H1 (cell line): ENCODE measurements at regions not wholly inside any gene's neighbourhood (a gene's known extent, or its start where the extent isn't known, plus 50 kb on each side); places are given as distances from the start of the nearest gene placed in this dataset.

Experiments
- CTCF ChIA-PET: fragments of 300-600 bp; sonication (Branson Sonifier 250); formaldehyde crosslinking; loops from one replicate; lab custom pipeline; 2021; ENCODE audit not compliant: partially characterized antibody; lab: Charles Lee
- POLR2A ChIA-PET: fragments of 300-600 bp; sonication (Branson Sonifier 250); formaldehyde crosslinking; loops from one replicate; lab custom pipeline; 2021; ENCODE audit warnings: inconsistent platforms; ENCODE audit not compliant: partially characterized antibody; lab: Charles Lee
- DNase-seq, 2 experiments: peaks; one replicate each; pipeline versions ENCODE4 v3.0.0 to v3.0.0-alpha.2; 2010 to 2022; ENCODE audit warnings: low spot score in 2 of 2, low read depth in 1 of 2, mixed read lengths in 1 of 2
- FAIRE-seq: peaks from 2 replicates; lab custom pipeline; 2011; peaks lifted over from hg19 to GRCh38; lab: Jason Lieb, UNC
- H2AFZ ChIP-seq: 2 replicates; pipeline ENCODE4 v1.8.1; 2012; ENCODE audit warnings: low read length, inconsistent platforms
- H2AK5ac ChIP-seq: 2 replicates; pipeline ENCODE4 v1.6.1; 2013; ENCODE audit warnings: low read depth, low read length
- H2BK120ac ChIP-seq: replicated peaks from 2 replicates; pipeline ENCODE3; 2013; ENCODE audit warnings: low read depth, low read length, inconsistent platforms
- H2BK12ac ChIP-seq: 2 replicates; pipeline ENCODE4 v1.6.1; 2013; ENCODE audit warnings: low read depth, low read length
- H2BK15ac ChIP-seq: 2 replicates; pipeline ENCODE4 v1.6.1; 2013; ENCODE audit warnings: low read length
- H2BK20ac ChIP-seq: 2 replicates; pipeline ENCODE4 v1.6.1; 2013; ENCODE audit warnings: low read length
- H2BK5ac ChIP-seq: 2 replicates; pipeline ENCODE4 v1.6.1; 2013; ENCODE audit warnings: low read depth, low read length
- H3K14ac ChIP-seq: 2 replicates; pipeline ENCODE4 v1.6.1; 2013; ENCODE audit warnings: inconsistent platforms; ENCODE audit not compliant: insufficient read length
- H3K18ac ChIP-seq: 2 replicates; pipeline ENCODE4 v1.6.1; 2013; ENCODE audit warnings: low read length; ENCODE audit errors: extremely low read depth
- H3K23ac ChIP-seq: 2 replicates; pipeline ENCODE4 v1.6.1; 2013; ENCODE audit warnings: inconsistent platforms; ENCODE audit not compliant: insufficient read length
- H3K23me2 ChIP-seq: 2 replicates; pipeline ENCODE4 v1.6.1; 2013; ENCODE audit warnings: low read depth, low read length
- H3K27ac ChIP-seq: 2 replicates; pipeline ENCODE4 v1.6.1; 2011; ENCODE audit warnings: low read depth, low read length, inconsistent platforms
- H3K27me3 ChIP-seq, 4 experiments: replicated peaks in 1 of 4; 1 replicate in 1 of 4; 2 replicates in 3 of 4; pipeline versions ENCODE4 v1.6.1 to v1.8.1; 2011 to 2013; ENCODE audit warnings: low read length in 3 of 4, mild to moderate bottlenecking in 3 of 4, inconsistent platforms in 2 of 4, mixed read lengths in 2 of 4, moderate library complexity in 1 of 4; ENCODE audit not compliant: control insufficient read depth in 3 of 4, insufficient read depth in 3 of 4; ENCODE audit errors: extremely low read depth in 1 of 4
- H3K36me3 ChIP-seq, 4 experiments: 2 replicates each; pipeline versions ENCODE4 v1.6.1 to v1.8.1; 2011 to 2013; ENCODE audit warnings: mild to moderate bottlenecking in 4 of 4, low read length in 3 of 4, moderate library complexity in 2 of 4, control low read depth in 1 of 4, inconsistent platforms in 1 of 4; ENCODE audit not compliant: insufficient read depth in 4 of 4, control insufficient read depth in 2 of 4
- H3K4ac ChIP-seq: replicated peaks from 2 replicates; pipeline ENCODE3; 2013; ENCODE audit warnings: low read length, low read depth, mixed read lengths, inconsistent platforms; ENCODE audit not compliant: insufficient read length
- H3K4me1 ChIP-seq, 4 experiments: replicated peaks in 1 of 4; 1 replicate in 1 of 4; 2 replicates in 3 of 4; pipeline versions ENCODE4 v1.6.1 to v1.8.1; 2011 to 2013; ENCODE audit warnings: low read length in 3 of 4, inconsistent platforms in 2 of 4, mixed read lengths in 1 of 4; ENCODE audit not compliant: insufficient read depth in 4 of 4, control insufficient read depth in 3 of 4
- H3K4me2 ChIP-seq, 2 experiments: 2 replicates each; pipeline versions ENCODE4 v1.6.1 to v1.8.1; 2011 to 2013; ENCODE audit warnings: low read depth in 2 of 2, low read length in 2 of 2, control low read depth in 1 of 2, inconsistent platforms in 1 of 2, mild to moderate bottlenecking in 1 of 2; ENCODE audit not compliant: insufficient read depth in 1 of 2
- H3K4me3 ChIP-seq, 4 experiments: fragments of 200-600, 300-600 bp in 1 of 4; sonication (generic), shearing (Covaris generic), sonication (Bioruptor Twin) in 1 of 4; 2 replicates each; pipeline versions ENCODE4 v1.5.1 to v1.8.1; 2011 to 2016; ENCODE audit warnings: low read length in 4 of 4, low read depth in 3 of 4, control low read depth in 2 of 4, inconsistent platforms in 2 of 4, mild to moderate bottlenecking in 2 of 4, mixed read lengths in 1 of 4, moderate library complexity in 1 of 4; ENCODE audit not compliant: insufficient read depth in 2 of 4; ENCODE audit errors: extremely low read depth in 1 of 4
- H3K56ac ChIP-seq: replicated peaks from 2 replicates; pipeline ENCODE3; 2013; ENCODE audit warnings: low read depth, mild to moderate bottlenecking, mixed read lengths, low read length, inconsistent platforms; ENCODE audit not compliant: insufficient read length
- H3K79me1 ChIP-seq: 2 replicates; pipeline ENCODE4 v1.6.1; 2013; ENCODE audit warnings: low read depth, low read length, control low read depth
- H3K79me2 ChIP-seq, 2 experiments: 2 replicates each; pipeline versions ENCODE4 v1.6.1 to v1.8.1; 2012 to 2013; ENCODE audit warnings: low read length in 2 of 2, mild to moderate bottlenecking in 2 of 2, inconsistent platforms in 1 of 2; ENCODE audit not compliant: insufficient read depth in 2 of 2, control insufficient read depth in 1 of 2
- H3K9ac ChIP-seq, 4 experiments: replicated peaks in 1 of 4; 1 replicate in 1 of 4; 2 replicates in 3 of 4; pipeline versions ENCODE4 v1.6.1 to v1.8.1; 2011 to 2013; ENCODE audit warnings: low read depth in 3 of 4, low read length in 3 of 4, control low read depth in 2 of 4, mild to moderate bottlenecking in 2 of 4, moderate library complexity in 2 of 4, inconsistent platforms in 1 of 4; ENCODE audit errors: extremely low read depth in 1 of 4
- H3K9me3 ChIP-seq, 2 experiments: 2 replicates each; pipeline versions ENCODE4 v1.6.1 to v1.8.1; 2012 to 2013; ENCODE audit warnings: mild to moderate bottlenecking in 2 of 2, moderate library complexity in 2 of 2, control low read depth in 1 of 2, inconsistent platforms in 1 of 2, low read depth in 1 of 2, low read length in 1 of 2, mixed read lengths in 1 of 2; ENCODE audit not compliant: insufficient read depth in 2 of 2
- H4K20me1 ChIP-seq, 2 experiments: replicated peaks in 1 of 2; 2 replicates each; pipeline versions ENCODE3 to v1.8.1; 2011 to 2013; ENCODE audit warnings: inconsistent platforms in 2 of 2, low read length in 2 of 2, mild to moderate bottlenecking in 1 of 2; ENCODE audit not compliant: insufficient read depth in 2 of 2, control insufficient read depth in 1 of 2
- H4K5ac ChIP-seq: 2 replicates; pipeline ENCODE4 v1.6.1; 2013; ENCODE audit warnings: low read length, low read depth, mixed read lengths, inconsistent platforms; ENCODE audit not compliant: insufficient read length
- H4K8ac ChIP-seq: 2 replicates; pipeline ENCODE4 v1.8.0; 2013; ENCODE audit warnings: mild to moderate bottlenecking, moderate library complexity, low read length, inconsistent platforms; ENCODE audit not compliant: insufficient read depth; ENCODE audit errors: extremely low read depth
- H4K91ac ChIP-seq: replicated peaks from 2 replicates; pipeline ENCODE3; 2013; ENCODE audit warnings: low read length, mixed read lengths, inconsistent platforms; ENCODE audit not compliant: insufficient read length
- ASH2L ChIP-seq: fragments of 200-600, 300-600 bp; sonication (generic); IDR thresholded peaks from one replicate; pipeline ENCODE4 v1.7.1; 2017; ENCODE audit warnings: low read length
- BACH1 ChIP-seq: IDR thresholded peaks from 2 replicates; pipeline ENCODE4 v1.6.1; 2012; ENCODE audit warnings: low read length, improper control_type of control experiment
- BCL11A ChIP-seq, 2 experiments: IDR thresholded peaks; one replicate each; pipeline ENCODE4 v1.6.1; 2011; ENCODE audit warnings: low read depth in 2 of 2, low read length in 2 of 2, mild to moderate bottlenecking in 2 of 2
- CTCF ChIP-seq, 3 experiments: IDR thresholded peaks; 1 replicate in 2 of 3; 2 replicates in 1 of 3; pipeline versions ENCODE4 v1.5.1 to v1.6.1; 2011; ENCODE audit warnings: low read length in 3 of 3, mild to moderate bottlenecking in 3 of 3, inconsistent platforms in 2 of 3, low read depth in 1 of 3, moderate library complexity in 1 of 3; ENCODE audit not compliant: insufficient read depth in 1 of 3; ENCODE audit errors: control extremely low read depth in 1 of 3
- EP300 ChIP-seq, 2 experiments: IDR thresholded peaks; 1 replicate in 1 of 2; 2 replicates in 1 of 2; pipeline ENCODE4 v1.6.1; 2011 to 2012; ENCODE audit warnings: low read depth in 2 of 2, low read length in 2 of 2, mild to moderate bottlenecking in 2 of 2, borderline replicate concordance in 1 of 2, inconsistent platforms in 1 of 2, moderate library complexity in 1 of 2
- HDAC2 ChIP-seq, 2 experiments: fragments of 300-600 bp in 1 of 2; sonication (generic) in 1 of 2; IDR thresholded peaks; 2 replicates each; pipeline ENCODE4 v1.6.1; 2011 to 2012; ENCODE audit warnings: low read depth in 2 of 2, low read length in 2 of 2, mild to moderate bottlenecking in 2 of 2, moderate library complexity in 2 of 2, borderline replicate concordance in 1 of 2, inconsistent platforms in 1 of 2
- HDAC6 ChIP-seq: IDR thresholded peaks from one replicate; pipeline ENCODE4 v1.7.1; 2012; ENCODE audit warnings: low read depth, mild to moderate bottlenecking, inconsistent platforms, low read length, moderate library complexity
- KDM4A ChIP-seq: IDR thresholded peaks from one replicate; pipeline ENCODE4 v1.7.1; 2012; ENCODE audit warnings: low read depth, mild to moderate bottlenecking, moderate library complexity, low read length, inconsistent platforms; ENCODE audit not compliant: severe bottlenecking
- PHF8 ChIP-seq: fragments of 200-600 bp; sonication (generic); conservative IDR thresholded peaks from 2 replicates; pipeline ENCODE4 v1.7.1; 2012; ENCODE audit warnings: low read depth, mild to moderate bottlenecking, inconsistent platforms, low read length, moderate library complexity
- POLR2AphosphoS5 ChIP-seq: IDR thresholded peaks from 2 replicates; pipeline ENCODE4 v1.6.1; 2011; ENCODE audit warnings: low read depth, low read length
- SIN3A ChIP-seq, 2 experiments: IDR thresholded peaks in 1 of 2; conservative IDR thresholded peaks in 1 of 2; 2 replicates each; pipeline ENCODE4 v1.6.1; 2011 to 2012; ENCODE audit warnings: low read length in 2 of 2, improper control_type of control experiment in 1 of 2, low read depth in 1 of 2, mild to moderate bottlenecking in 1 of 2
- WGBS, 2 experiments: shearing (Covaris generic) in 1 of 2; methylation state at CpG; one replicate each; pipeline versions ENCODE4 v1.1.6 to v1.1.7; 2013 to 2015; ENCODE audit warnings: low lambda C conversion rate in 2 of 2, mixed read lengths in 2 of 2, inconsistent platforms in 1 of 2, low coverage in 1 of 2, missing lambda C conversion rate in 1 of 2; ENCODE audit not compliant: insufficient replicate concordance in 2 of 2, insufficient coverage in 1 of 2, insufficient read length in 1 of 2; ENCODE audit errors: extremely low coverage in 1 of 2, missing lambda C conversion rate in 1 of 2; 5-methylcytosine and 5-hydroxymethylcytosine counted together

DNA sequence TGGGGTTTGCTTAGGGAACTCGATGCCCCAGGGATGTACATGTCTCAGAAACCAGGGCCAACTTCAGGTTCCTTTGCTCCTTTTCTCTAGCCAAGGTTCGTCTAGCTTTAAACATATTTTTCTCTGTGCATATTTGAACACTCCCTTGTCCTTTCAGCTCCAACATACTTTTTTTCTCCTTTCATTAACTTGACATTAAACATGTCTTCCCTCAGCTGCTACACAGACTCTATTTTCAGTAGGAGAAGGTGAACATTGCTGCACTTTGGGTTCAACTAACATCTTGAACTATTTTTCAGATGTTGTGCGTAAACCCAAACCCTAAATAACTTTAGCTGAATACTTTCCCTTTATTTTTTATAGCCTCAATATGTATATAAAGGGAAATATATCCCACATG, 212.9 kb downstream of the MTX2 start:
- 86% methylated on average over 3 of the region's 3 CpGs; no CpG with 5 or more reads in 1 of the 2 experiments for WGBS, 2 experiments
- H3K27ac ChIP-seq: no peak overlapping the region
- H3K4me1 ChIP-seq: no peaks in the 10 kb centered on the region
- no peaks in the 10 kb centered on the region for H3K9me3 ChIP-seq
- no peak overlapping the region for H2AFZ ChIP-seq
- H3K4me3 ChIP-seq: no peak overlapping the region
- H3K23ac ChIP-seq: no peak overlapping the region
- no peaks in the 10 kb centered on the region for H4K20me1 ChIP-seq
- DNase-seq (no peak), FAIRE-seq (no peak)
- no peak overlapping the region for H3K14ac ChIP-seq
- H2BK15ac ChIP-seq: no peak overlapping the region
- no peak overlapping the region for H2BK120ac ChIP-seq
- H3K4me2 ChIP-seq: no peak overlapping the region
- no peak overlapping the region for H4K91ac ChIP-seq
- 0 out of 2 replicates have a peak, but pooled peaks cover 2% of the 10 kb centered on the region for H3K23me2 ChIP-seq
- no peak overlapping the region for H4K5ac ChIP-seq
- no peak overlapping the region for H2BK5ac ChIP-seq
- H3K36me3 ChIP-seq: no peaks in the 10 kb centered on the region
- no peak overlapping the region for H2BK20ac ChIP-seq
- no peak overlapping the region for H2AK5ac ChIP-seq
- H3K56ac ChIP-seq: no peak overlapping the region
- no peak overlapping the region for H3K4ac ChIP-seq
- H3K9ac ChIP-seq: no peak overlapping the region
- no peak overlapping the region for H2BK12ac ChIP-seq
- POLR2A ChIA-PET: no interaction called here
- H4K8ac ChIP-seq: no peak overlapping the region
- no peaks in the 10 kb centered on the region for H3K79me1 ChIP-seq
- H3K79me2 ChIP-seq: no peaks in the 10 kb centered on the region
- TF ChIP-seq PHF8 (no peak), CTCF (IDR thresholded peaks at IDR 0.05; ENCODE audit: control extremely low read depth in 1 of 3, insufficient read depth in 1 of 3, low read depth in 1 of 3, low read length in 3 of 3) (no peak), HDAC2 (IDR thresholded peaks at IDR 0.05; ENCODE audit: borderline replicate concordance in 1 of 2, low read depth in 2 of 2, low read length in 2 of 2) (no peak), EP300 (IDR thresholded peaks at IDR 0.05; ENCODE audit: borderline replicate concordance in 1 of 2, low read depth in 2 of 2, low read length in 2 of 2) (no peak), ASH2L (no peak), POLR2AphosphoS5 (no peak), HDAC6 (no peak), KDM4A (no peak), BACH1 (no peak), BCL11A (IDR thresholded peaks at IDR 0.05; ENCODE audit: low read depth in 2 of 2, low read length in 2 of 2) (no peak), SIN3A (conservative IDR thresholded peaks at IDR 0.05 in 1 of 2, IDR thresholded peaks at IDR 0.05 in 1 of 2; ENCODE audit: low read depth in 1 of 2, low read length in 2 of 2) (no peak)
- TF ChIP-seq, all 59 proteins: peak for 0
- Histone ChIP-seq H3K27me3 (no peaks in the 10 kb centered on the region), H3K18ac (no peak overlapping the region)
- CTCF ChIA-PET: interaction anchor here (0.7 to 2.1 kb wide), 3 partner anchors 8 to 342 kb away, joined by 3 to 7 read pairs (median 4); no protein-coding TSS in a partner anchor
